Breast epithelium (tissue), 4 donors: ENCODE measurements at regions not wholly inside any gene's neighbourhood (a gene's known extent, or its start where the extent isn't known, plus 50 kb on each side); places are given as distances from the start of the nearest gene placed in this dataset.
A peak's percentile ranks its signal among the peaks of the same experiment; 100 is the strongest.

Experiments
- DNase-seq, 2 donors: peaks; one replicate each; pipeline ENCODE4 v3.0.0-alpha.2; 2019; ENCODE audit warnings: low spot score in 2 of 2
- H3K27ac ChIP-seq, 2 donors: fragments of 200-600 bp; sonication (generic) in 1 of 2; one replicate each; pipeline ENCODE4 v1.5.1; 2016 to 2019; ENCODE audit warnings: mild to moderate bottlenecking in 1 of 2
- H3K27me3 ChIP-seq, 2 donors: fragments of 200-600 bp; sonication (generic) in 1 of 2; one replicate each; pipeline versions ENCODE4 v1.5.1 to v1.6.0; 2017 to 2019; ENCODE audit warnings: control low read depth in 1 of 2, mild to moderate bottlenecking in 1 of 2
- H3K36me3 ChIP-seq: fragments of 200-600 bp; one replicate; pipeline ENCODE4 v1.5.1; 2019
- H3K4me1 ChIP-seq, 2 donors: fragments of 200-600 bp; sonication (generic); one replicate each; pipeline ENCODE4 v1.5.1; 2016 to 2019; ENCODE audit warnings: control low read depth in 1 of 2
- H3K4me3 ChIP-seq, 3 donors: fragments of 200-600 bp; sonication (generic); 1 replicate in 2 of 3; 2 replicates in 1 of 3; pipeline ENCODE4 v1.5.1; 2016 to 2019; ENCODE audit warnings: mild to moderate bottlenecking in 3 of 3, moderate library complexity in 2 of 3
- H3K9me3 ChIP-seq, 2 donors: fragments of 200-600 bp; sonication (generic) in 1 of 2; one replicate each; pipeline ENCODE4 v1.5.1; 2016 to 2019; ENCODE audit warnings: control low read depth in 1 of 2
- POLR2A ChIP-seq: fragments of 450-650 bp; IDR thresholded peaks from one replicate; pipeline ENCODE4 v1.6.1; 2016; ENCODE audit warnings: antibody characterized with exemption, mild to moderate bottlenecking, moderate library complexity
- POLR2AphosphoS5 ChIP-seq, 3 donors: sonication (generic); formaldehyde crosslinking; IDR thresholded peaks; one replicate each; pipeline ENCODE4 v1.6.1; 2017; ENCODE audit warnings: antibody characterized with exemption in 3 of 3
- intact Hi-C: fragments of 100-400 bp; cut with DNase I; formaldehyde crosslinking; loops from one replicate; pipeline ENCODE4 v1.15.1; 2023; ENCODE audit warnings: low total_unique reads
- TF ChIP-seq, protein P1 (sequence below), 3 donors: fragments of 450-650 bp; IDR thresholded peaks; one replicate each; pipeline ENCODE4 v1.5.1; 2016 to 2017; ENCODE audit warnings: antibody characterized with exemption in 3 of 3, mild to moderate bottlenecking in 3 of 3, moderate library complexity in 3 of 3

DNA sequence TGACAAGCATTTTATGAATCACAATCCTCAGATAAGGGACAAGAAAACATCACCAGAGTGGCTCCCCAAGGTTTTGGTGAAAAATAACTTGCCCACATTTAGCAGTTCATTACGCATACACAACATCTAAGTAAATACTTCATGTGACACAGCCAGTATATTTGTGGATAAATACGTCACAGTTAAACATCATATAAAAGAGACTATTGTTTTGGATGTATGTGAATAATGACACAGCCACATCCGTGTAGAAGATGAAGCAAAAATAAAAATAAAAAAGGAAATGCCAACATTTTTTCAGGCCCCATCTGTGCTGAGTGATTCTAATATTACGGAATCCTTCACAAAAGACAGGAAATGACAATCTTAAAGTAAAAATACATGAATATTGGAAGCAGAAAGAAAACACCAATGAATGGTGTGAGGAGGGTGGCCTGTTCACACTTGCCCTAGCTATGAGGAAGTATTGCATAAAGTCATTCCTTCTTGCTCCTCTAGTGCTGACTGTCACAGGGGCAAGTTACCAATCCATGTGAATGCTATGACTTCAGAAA lies 457.1 kb downstream of the KLF12 start:
- Histone ChIP-seq H3K4me1 (no peaks in the 10 kb centered on the region), H3K4me3 (no peak overlapping the region), H3K9me3 (no peaks in the 10 kb centered on the region), H3K27me3 (no peaks in the 10 kb centered on the region), H3K27ac (peak overlapping the region; percentile 58 to 62), H3K36me3 (no peaks in the 10 kb centered on the region)
- no peak for DNase-seq
- TF ChIP-seq POLR2A, result no peak
- TF ChIP-seq, protein P1, sequence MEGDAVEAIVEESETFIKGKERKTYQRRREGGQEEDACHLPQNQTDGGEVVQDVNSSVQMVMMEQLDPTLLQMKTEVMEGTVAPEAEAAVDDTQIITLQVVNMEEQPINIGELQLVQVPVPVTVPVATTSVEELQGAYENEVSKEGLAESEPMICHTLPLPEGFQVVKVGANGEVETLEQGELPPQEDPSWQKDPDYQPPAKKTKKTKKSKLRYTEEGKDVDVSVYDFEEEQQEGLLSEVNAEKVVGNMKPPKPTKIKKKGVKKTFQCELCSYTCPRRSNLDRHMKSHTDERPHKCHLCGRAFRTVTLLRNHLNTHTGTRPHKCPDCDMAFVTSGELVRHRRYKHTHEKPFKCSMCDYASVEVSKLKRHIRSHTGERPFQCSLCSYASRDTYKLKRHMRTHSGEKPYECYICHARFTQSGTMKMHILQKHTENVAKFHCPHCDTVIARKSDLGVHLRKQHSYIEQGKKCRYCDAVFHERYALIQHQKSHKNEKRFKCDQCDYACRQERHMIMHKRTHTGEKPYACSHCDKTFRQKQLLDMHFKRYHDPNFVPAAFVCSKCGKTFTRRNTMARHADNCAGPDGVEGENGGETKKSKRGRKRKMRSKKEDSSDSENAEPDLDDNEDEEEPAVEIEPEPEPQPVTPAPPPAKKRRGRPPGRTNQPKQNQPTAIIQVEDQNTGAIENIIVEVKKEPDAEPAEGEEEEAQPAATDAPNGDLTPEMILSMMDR (IDR thresholded peaks at IDR 0.05), result no peak
- TF ChIP-seq POLR2AphosphoS5 (IDR thresholded peaks at IDR 0.05), result no peak
- intact Hi-C loops, result no loop called here

DNA sequence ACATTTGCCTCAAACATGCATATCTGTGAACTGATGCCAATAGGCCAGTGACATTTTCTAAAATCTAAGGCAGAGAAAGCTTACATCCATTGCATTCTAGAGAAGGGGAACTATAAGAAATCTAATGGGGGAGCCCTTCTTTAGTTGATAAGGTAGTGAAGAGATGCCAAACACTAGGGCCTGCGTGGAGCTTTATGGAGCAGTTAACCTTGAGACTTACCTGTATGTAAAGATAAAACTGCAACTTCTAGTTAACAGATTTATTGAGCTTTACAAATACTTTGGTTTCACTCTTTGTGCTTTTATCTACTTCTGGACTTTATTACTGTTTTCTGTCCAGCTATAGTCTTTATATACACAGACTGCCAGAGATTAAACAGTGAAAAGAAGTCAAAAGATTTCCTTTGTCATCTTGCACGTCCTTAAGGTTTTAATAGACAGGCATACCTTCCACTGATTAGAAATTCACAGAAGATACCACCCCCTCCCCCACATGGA lies 457.6 kb downstream of the KLF12 start:
- Histone ChIP-seq H3K4me3 (no peak overlapping the region), H3K27me3 (no peaks in the 10 kb centered on the region), H3K4me1 (no peaks in the 10 kb centered on the region), H3K27ac (peak overlapping the region; percentile 58 to 62), H3K36me3 (no peaks in the 10 kb centered on the region), H3K9me3 (no peaks in the 10 kb centered on the region)
- TF ChIP-seq POLR2A, result no peak
- TF ChIP-seq, protein P1 (IDR thresholded peaks at IDR 0.05), result no peak
- no peak for TF ChIP-seq POLR2AphosphoS5 (IDR thresholded peaks at IDR 0.05)
- no peak for DNase-seq
- intact Hi-C loops, result no loop called here

- intact Hi-C loops, result no loop called here
- H3K4me3 ChIP-seq, result no peak overlapping the region
- no peaks in the 10 kb centered on the region for H3K36me3 ChIP-seq
- H3K27ac ChIP-seq, result no peak overlapping the region
- no peaks in the 10 kb centered on the region for H3K4me1 ChIP-seq
- H3K27me3 ChIP-seq, result no peaks in the 10 kb centered on the region
- no peaks in the 10 kb centered on the region for H3K9me3 ChIP-seq
- TF ChIP-seq POLR2A, result no peak
- TF ChIP-seq, protein P1 (IDR thresholded peaks at IDR 0.05), result no peak
- no peak for TF ChIP-seq POLR2AphosphoS5 (IDR thresholded peaks at IDR 0.05)
- DNase-seq, result no peak
Observed at GRCh38 chr13:73675821-73676220, 458.4 kb downstream of the KLF12 start.

- Histone ChIP-seq H3K27me3 (no peaks in the 10 kb centered on the region), H3K4me1 (no peaks in the 10 kb centered on the region), H3K9me3 (no peaks in the 10 kb centered on the region), H3K4me3 (no peak overlapping the region), H3K36me3 (no peaks in the 10 kb centered on the region), H3K27ac (no peak overlapping the region)
- intact Hi-C loops, result no loop called here
- no peak for TF ChIP-seq POLR2A
- TF ChIP-seq, protein P1 (IDR thresholded peaks at IDR 0.05), result no peak
- TF ChIP-seq POLR2AphosphoS5 (IDR thresholded peaks at IDR 0.05), result no peak
- DNase-seq, result no peak
Observed at GRCh38 chr13:73674570-73674969, 459.6 kb downstream of the KLF12 start.

DNA sequence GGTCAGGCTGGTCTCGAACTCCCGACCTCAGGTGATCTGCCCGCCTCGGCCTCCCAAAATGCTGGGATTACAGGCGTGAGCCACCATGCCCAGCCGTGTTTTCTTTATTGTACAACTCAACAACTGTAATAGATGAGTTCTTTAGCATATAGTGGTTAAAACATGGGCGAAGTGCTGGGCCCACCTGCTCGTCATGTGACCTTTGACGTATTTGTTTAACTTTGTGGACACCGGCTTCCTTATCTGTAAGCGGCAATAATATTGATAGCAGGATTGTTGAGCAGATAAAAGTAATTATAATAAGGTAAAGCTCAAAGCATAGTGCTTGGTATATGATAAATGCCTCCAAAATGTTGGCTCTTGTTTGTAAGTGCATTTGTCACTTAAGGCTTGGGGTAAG lies 460.3 kb downstream of the KLF12 start:
- DNase-seq, result no peak
- H3K9me3 ChIP-seq, result no peaks in the 10 kb centered on the region
- H3K27me3 ChIP-seq, result no peaks in the 10 kb centered on the region
- no peaks in the 10 kb centered on the region for H3K4me1 ChIP-seq
- no peak overlapping the region for H3K27ac ChIP-seq
- H3K4me3 ChIP-seq, result no peak overlapping the region
- intact Hi-C loops, result no loop called here
- no peaks in the 10 kb centered on the region for H3K36me3 ChIP-seq
- TF ChIP-seq, protein P1 (IDR thresholded peaks at IDR 0.05), result no peak
- TF ChIP-seq POLR2AphosphoS5 (IDR thresholded peaks at IDR 0.05) (no peak), POLR2A (no peak)
